GM13977 (cell line): ENCODE measurements at regions not wholly inside any gene's neighbourhood (a gene's known extent, or its start where the extent isn't known, plus 50 kb on each side); places are given as distances from the start of the nearest gene placed in this dataset.

Experiments used
- DNase-seq: peaks from one replicate; pipeline ENCODE4 v3.0.0; 2012; ENCODE audit warnings: low spot score
- CTCF ChIP-seq: IDR thresholded peaks from 2 replicates; pipeline ENCODE4 v1.5.1; 2012; ENCODE audit warnings: mild to moderate bottlenecking, control low read depth; ENCODE audit not compliant: insufficient read depth; ENCODE audit errors: extremely low read depth, missing control alignments
- in situ Hi-C: fragments of 300-500 bp; cut with MboI; formaldehyde crosslinking; loops from one replicate; pipeline ENCODE4 v1.12.0; 2022; ENCODE audit warnings: low sequenced_read_pairs, low pct_unique_long_range_greater_than_20kb, mixed read lengths, inconsistent platforms; ENCODE audit not compliant: unreplicated experiment

- DNase-seq, result no peak
- in situ Hi-C loops, result no loop called here
- no peak for TF ChIP-seq CTCF
These were observed 479.1 kb downstream of the CCDC171 start for GRCh38 chr9:16031971-16032370.

GRCh38 chr9:16032799-16033198 is 480.0 kb downstream of the CCDC171 start:
- no peak for DNase-seq
- TF ChIP-seq CTCF, result no peak
- in situ Hi-C loops, result no loop called here

- no peak for TF ChIP-seq CTCF
- no peak for DNase-seq
- in situ Hi-C loops, result no loop called here
These were observed 480.4 kb downstream of the CCDC171 start for GRCh38 chr9:16033253-16033652.

- no peak for TF ChIP-seq CTCF
- in situ Hi-C loops, result no loop called here
- DNase-seq, result no peak
These were observed 481.3 kb downstream of the CCDC171 start for GRCh38 chr9:16033921-16034691.

- in situ Hi-C loops, result no loop called here
- TF ChIP-seq CTCF, result peak; percentile 27
- no peak for DNase-seq
These were observed 486.6 kb downstream of the CCDC171 start for GRCh38 chr9:16039218-16039987.

- DNase-seq, result no peak
- no peak for TF ChIP-seq CTCF
- in situ Hi-C loops, result no loop called here
These were observed 487.3 kb downstream of the CCDC171 start for GRCh38 chr9:16039988-16040761.
